PC-3 (cell line): ENCODE measurements at regions not wholly inside any gene's neighbourhood (a gene's known extent, or its start where the extent isn't known, plus 50 kb on each side); places are given as distances from the start of the nearest gene placed in this dataset.

ENCODE experiments used
- ATAC-seq: fragments of 200-7000 bp; cut with Tn5 transposase; 2 replicates; pipeline ENCODE4 v1.9.1; 2020; ENCODE audit warnings: mild to moderate bottlenecking, moderate library complexity
- BruUV-seq: library from RNA; stranded (reverse); fragments of 400-500 nt; replicated peaks from 2 replicates; lab custom pipeline; 2021; lab: Mats Ljungman, UMichigan
- CTCF ChIA-PET: fragments of 300-600 bp; sonication (Branson Sonifier 250); formaldehyde crosslinking; loops from one replicate; lab custom pipeline; 2022; ENCODE audit warnings: antibody characterized with exemption; lab: Charles Lee
- POLR2A ChIA-PET: fragments of 300-600 bp; sonication (Branson Sonifier 250); formaldehyde crosslinking; loops from one replicate; lab custom pipeline; 2022; ENCODE audit warnings: antibody characterized with exemption; ENCODE audit not compliant: unreplicated experiment; lab: Charles Lee
- DNase-seq: peaks from one replicate; pipeline ENCODE4 v3.0.0-alpha.2; 2015
- H2AFZ ChIP-seq: fragments of 300-600 bp; sonication (generic); 2 replicates; pipeline ENCODE4 v1.6.0; 2016; ENCODE audit warnings: antibody characterized with exemption, low read length
- H3F3A ChIP-seq: fragments of 300-600 bp; sonication (generic); one replicate; pipeline ENCODE4 v1.6.0; 2017; ENCODE audit warnings: antibody characterized with exemption, low read length, control low read depth, mild to moderate bottlenecking; ENCODE audit not compliant: unreplicated experiment
- H3K27ac ChIP-seq: fragments of 300-600 bp; sonication (generic); 2 replicates; pipeline ENCODE4 v1.5.1; 2016; ENCODE audit warnings: mild to moderate bottlenecking, low read length
- H3K27me3 ChIP-seq: fragments of 300-600 bp; sonication (generic); 2 replicates; pipeline ENCODE4 v1.6.1; 2016; ENCODE audit warnings: low read length, mixed read lengths
- H3K36me3 ChIP-seq: fragments of 300-600 bp; sonication (generic); 2 replicates; pipeline ENCODE4 v1.6.1; 2016; ENCODE audit warnings: low read depth, mixed run types, low read length, mixed read lengths
- H3K4me1 ChIP-seq: fragments of 300-600 bp; sonication (generic); 2 replicates; pipeline ENCODE4 v1.5.1; 2016; ENCODE audit warnings: low read length; ENCODE audit not compliant: insufficient read depth
- H3K4me2 ChIP-seq: fragments of 300-600 bp; sonication (generic); 2 replicates; pipeline ENCODE4 v1.6.0; 2016; ENCODE audit warnings: low read length
- H3K4me3 ChIP-seq: fragments of 300-600 bp; sonication (generic); 2 replicates; pipeline ENCODE4 v1.5.1; 2016; ENCODE audit warnings: mild to moderate bottlenecking, low read length, mixed read lengths
- H3K79me2 ChIP-seq: fragments of 300-600 bp; sonication (generic); 2 replicates; pipeline ENCODE4 v1.6.1; 2017; ENCODE audit warnings: low read length, mixed read lengths
- H3K9ac ChIP-seq: fragments of 300-600 bp; sonication (generic); 2 replicates; pipeline ENCODE4 v1.6.0; 2016; ENCODE audit warnings: mild to moderate bottlenecking, low read length
- H3K9me2 ChIP-seq: fragments of 300-600 bp; sonication (generic); replicated peaks from 2 replicates; pipeline ENCODE4 v1.6.1; 2016; ENCODE audit warnings: mixed run types, low read length, mixed read lengths
- H3K9me3 ChIP-seq: fragments of 300-600 bp; sonication (generic); 2 replicates; pipeline ENCODE4 v1.6.1; 2016; ENCODE audit warnings: low read length, mixed read lengths
- H4K20me1 ChIP-seq: fragments of 300-600 bp; sonication (generic); 2 replicates; pipeline ENCODE4 v1.6.1; 2016; ENCODE audit warnings: low read length, mixed read lengths
- CTCF ChIP-seq: fragments of 300-600 bp; sonication (generic); conservative IDR thresholded peaks from 2 replicates; pipeline ENCODE4 v1.5.1; 2017; ENCODE audit warnings: antibody characterized with exemption, low read depth, mild to moderate bottlenecking, low read length
- EZH2 ChIP-seq: fragments of 300-600 bp; sonication (generic); IDR thresholded peaks from one replicate; pipeline ENCODE4 v1.6.1; 2017; ENCODE audit warnings: antibody characterized with exemption, mild to moderate bottlenecking, low read length; ENCODE audit not compliant: unreplicated experiment
- EZH2phosphoT487 ChIP-seq: fragments of 300-600 bp; sonication (generic); IDR thresholded peaks from 2 replicates; pipeline ENCODE4 v1.6.1; 2018; ENCODE audit warnings: mild to moderate bottlenecking, antibody characterized with exemption, low read length, borderline replicate concordance
- intact Hi-C: fragments of 100-400 bp; cut with micrococcal nuclease; formaldehyde crosslinking; loops from 2 replicates; pipeline ENCODE4 v1.9.0; 2023

DNA sequence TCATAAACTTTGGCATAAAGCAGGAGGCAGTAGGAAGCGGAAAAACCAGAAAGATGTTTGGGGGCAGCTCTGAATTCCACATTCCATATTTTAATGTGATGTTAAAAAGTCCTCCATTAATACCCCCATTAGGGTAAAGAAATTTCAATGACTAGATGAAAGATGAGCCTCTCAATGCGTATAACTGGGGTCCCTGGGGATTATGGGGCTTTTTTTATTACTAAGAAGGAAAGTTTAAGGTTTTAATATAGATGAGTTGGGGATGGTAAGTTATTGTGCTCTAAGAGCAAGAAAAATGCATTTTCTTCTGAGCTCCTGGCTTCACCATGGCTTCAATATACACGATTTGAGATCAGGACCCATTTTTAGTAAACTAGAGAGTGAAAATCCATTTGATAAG is 321.9 kb downstream of the CDK5RAP2 start:
- ChIA-PET CTCF (no interaction called here), POLR2A (no interaction called here)
- no peak for DNase-seq
- no peaks in the 10 kb centered on the region for H3K9me3 ChIP-seq
- TF ChIP-seq EZH2: no peak
- no peak for TF ChIP-seq CTCF
- no peak for TF ChIP-seq EZH2phosphoT487
- BruUV-seq: no TSS peak
- H3K9me2 ChIP-seq: no peaks in the 10 kb centered on the region
- H3K36me3 ChIP-seq: no peaks in the 10 kb centered on the region
- no peaks in the 10 kb centered on the region for H3K79me2 ChIP-seq
- H3K27ac ChIP-seq: no peak overlapping the region
- H3K4me1 ChIP-seq: no peaks in the 10 kb centered on the region
- no peak overlapping the region for H3K9ac ChIP-seq
- no peak overlapping the region for H3K4me2 ChIP-seq
- H3K27me3 ChIP-seq: no peaks in the 10 kb centered on the region
- no peaks in the 10 kb centered on the region for H3F3A ChIP-seq
- no peak overlapping the region for H2AFZ ChIP-seq
- no peak overlapping the region for H3K4me3 ChIP-seq
- ATAC-seq: no peak
- no peaks in the 10 kb centered on the region for H4K20me1 ChIP-seq
- intact Hi-C loops: no loop called here

GRCh38 chr9:120257483-120257882 is 322.5 kb downstream of the CDK5RAP2 start:
- H3F3A ChIP-seq: no peaks in the 10 kb centered on the region
- ChIA-PET CTCF (no interaction called here), POLR2A (no interaction called here)
- no peak for DNase-seq
- H3K36me3 ChIP-seq: no peaks in the 10 kb centered on the region
- intact Hi-C loops: no loop called here
- H4K20me1 ChIP-seq: no peaks in the 10 kb centered on the region
- no peak for ATAC-seq
- H3K9me2 ChIP-seq: no peaks in the 10 kb centered on the region
- H3K9ac ChIP-seq: no peak overlapping the region
- no peaks in the 10 kb centered on the region for H3K9me3 ChIP-seq
- no peak overlapping the region for H3K4me2 ChIP-seq
- no peak overlapping the region for H3K4me3 ChIP-seq
- H3K79me2 ChIP-seq: no peaks in the 10 kb centered on the region
- no peak overlapping the region for H3K27ac ChIP-seq
- BruUV-seq: no TSS peak
- no peaks in the 10 kb centered on the region for H3K4me1 ChIP-seq
- H2AFZ ChIP-seq: no peak overlapping the region
- TF ChIP-seq EZH2phosphoT487 (no peak), CTCF (no peak), EZH2 (no peak)
- H3K27me3 ChIP-seq: no peaks in the 10 kb centered on the region

DNA sequence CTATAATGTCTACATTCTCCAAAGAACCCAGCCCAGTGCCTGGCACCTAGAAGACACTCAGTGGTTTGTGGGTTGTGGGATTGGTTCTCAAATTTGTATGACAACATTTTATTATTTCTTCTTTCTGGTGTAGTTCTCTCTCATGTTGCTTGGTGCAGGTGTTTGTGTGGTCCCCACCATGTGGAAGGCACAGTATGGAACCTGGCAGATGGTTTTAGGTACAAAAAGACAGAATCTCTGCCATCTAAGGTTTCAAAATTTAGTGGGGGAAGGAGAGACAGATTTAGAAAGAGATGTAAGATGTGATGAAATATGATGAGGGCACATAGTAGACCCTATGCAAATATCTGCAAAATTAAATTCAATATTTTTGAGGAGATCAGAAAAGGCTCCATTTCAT is 323.8 kb downstream of the CDK5RAP2 start:
- H3K9me2 ChIP-seq: no peaks in the 10 kb centered on the region
- no peak overlapping the region for H3K4me2 ChIP-seq
- DNase-seq: no peak
- no peak for TF ChIP-seq EZH2phosphoT487
- TF ChIP-seq EZH2: no peak
- no peak for TF ChIP-seq CTCF
- no peak overlapping the region for H3K4me3 ChIP-seq
- no peaks in the 10 kb centered on the region for H3F3A ChIP-seq
- no peaks in the 10 kb centered on the region for H4K20me1 ChIP-seq
- no peaks in the 10 kb centered on the region for H3K9me3 ChIP-seq
- H3K27ac ChIP-seq: no peak overlapping the region
- no peaks in the 10 kb centered on the region for H3K36me3 ChIP-seq
- CTCF ChIA-PET: no interaction called here
- no peaks in the 10 kb centered on the region for H3K79me2 ChIP-seq
- H3K27me3 ChIP-seq: no peaks in the 10 kb centered on the region
- H3K9ac ChIP-seq: no peak overlapping the region
- intact Hi-C loops: no loop called here
- ATAC-seq: no peak
- POLR2A ChIA-PET: no interaction called here
- no peak overlapping the region for H2AFZ ChIP-seq
- no TSS peak for BruUV-seq
- no peaks in the 10 kb centered on the region for H3K4me1 ChIP-seq
